GM13977 (cell line): ENCODE measurements at regions not wholly inside any gene's neighbourhood (a gene's known extent, or its start where the extent isn't known, plus 50 kb on each side); places are given as distances from the start of the nearest gene placed in this dataset.

ENCODE experiments used
- DNase-seq: peaks from one replicate; pipeline ENCODE4 v3.0.0; 2012; ENCODE audit warnings: low spot score
- in situ Hi-C: fragments of 300-500 bp; cut with MboI; formaldehyde crosslinking; loops from one replicate; pipeline ENCODE4 v1.12.0; 2022; ENCODE audit warnings: low sequenced_read_pairs, low pct_unique_long_range_greater_than_20kb, mixed read lengths, inconsistent platforms; ENCODE audit not compliant: unreplicated experiment
- TF ChIP-seq, protein P1 (sequence below): IDR thresholded peaks from 2 replicates; pipeline ENCODE4 v1.5.1; 2012; ENCODE audit warnings: mild to moderate bottlenecking, control low read depth; ENCODE audit not compliant: insufficient read depth; ENCODE audit errors: extremely low read depth, missing control alignments

DNA sequence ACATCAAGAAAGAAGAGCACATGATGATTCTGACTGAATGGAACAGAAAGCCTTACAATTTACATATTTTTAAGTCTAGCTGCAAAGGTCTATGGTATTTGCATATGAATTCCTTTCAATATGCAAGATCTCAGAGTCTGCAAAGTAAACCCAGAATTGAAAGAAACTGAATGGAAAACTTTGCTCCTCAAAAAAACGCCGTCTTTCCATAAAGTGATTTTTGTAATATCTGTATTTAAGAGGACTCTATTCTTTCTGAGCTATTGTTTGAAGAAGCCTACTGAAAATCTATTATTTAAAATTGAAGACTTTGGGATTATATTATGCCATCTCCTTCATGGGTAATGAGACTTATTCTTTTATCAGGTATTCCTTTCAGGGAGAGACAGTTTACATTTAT is 1894.4 kb downstream of the STIM2 start:
- DNase-seq, result no peak
- TF ChIP-seq, protein P1, sequence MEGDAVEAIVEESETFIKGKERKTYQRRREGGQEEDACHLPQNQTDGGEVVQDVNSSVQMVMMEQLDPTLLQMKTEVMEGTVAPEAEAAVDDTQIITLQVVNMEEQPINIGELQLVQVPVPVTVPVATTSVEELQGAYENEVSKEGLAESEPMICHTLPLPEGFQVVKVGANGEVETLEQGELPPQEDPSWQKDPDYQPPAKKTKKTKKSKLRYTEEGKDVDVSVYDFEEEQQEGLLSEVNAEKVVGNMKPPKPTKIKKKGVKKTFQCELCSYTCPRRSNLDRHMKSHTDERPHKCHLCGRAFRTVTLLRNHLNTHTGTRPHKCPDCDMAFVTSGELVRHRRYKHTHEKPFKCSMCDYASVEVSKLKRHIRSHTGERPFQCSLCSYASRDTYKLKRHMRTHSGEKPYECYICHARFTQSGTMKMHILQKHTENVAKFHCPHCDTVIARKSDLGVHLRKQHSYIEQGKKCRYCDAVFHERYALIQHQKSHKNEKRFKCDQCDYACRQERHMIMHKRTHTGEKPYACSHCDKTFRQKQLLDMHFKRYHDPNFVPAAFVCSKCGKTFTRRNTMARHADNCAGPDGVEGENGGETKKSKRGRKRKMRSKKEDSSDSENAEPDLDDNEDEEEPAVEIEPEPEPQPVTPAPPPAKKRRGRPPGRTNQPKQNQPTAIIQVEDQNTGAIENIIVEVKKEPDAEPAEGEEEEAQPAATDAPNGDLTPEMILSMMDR, result no peak
- in situ Hi-C loops, result no loop called here

DNA sequence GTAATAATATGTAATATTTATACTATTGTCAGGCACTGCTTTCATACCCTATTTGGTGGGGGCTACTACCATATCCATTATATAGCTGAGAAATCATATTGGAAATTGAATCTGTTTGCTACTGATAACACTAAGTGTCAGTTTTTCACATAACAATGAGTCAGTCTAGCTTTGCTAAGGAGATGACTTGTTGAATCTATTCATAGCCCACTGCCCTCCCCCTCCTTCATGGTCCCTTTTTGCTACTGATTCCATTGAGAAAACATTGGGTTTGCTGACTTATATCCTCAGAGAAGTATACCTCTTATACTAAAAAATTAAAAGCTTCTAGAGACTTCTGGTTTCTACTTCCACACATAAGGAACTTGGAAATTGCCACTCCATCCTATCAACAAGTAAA is 1898.4 kb downstream of the STIM2 start:
- TF ChIP-seq, protein P1, result no peak
- in situ Hi-C loops, result no loop called here
- DNase-seq, result no peak

DNA sequence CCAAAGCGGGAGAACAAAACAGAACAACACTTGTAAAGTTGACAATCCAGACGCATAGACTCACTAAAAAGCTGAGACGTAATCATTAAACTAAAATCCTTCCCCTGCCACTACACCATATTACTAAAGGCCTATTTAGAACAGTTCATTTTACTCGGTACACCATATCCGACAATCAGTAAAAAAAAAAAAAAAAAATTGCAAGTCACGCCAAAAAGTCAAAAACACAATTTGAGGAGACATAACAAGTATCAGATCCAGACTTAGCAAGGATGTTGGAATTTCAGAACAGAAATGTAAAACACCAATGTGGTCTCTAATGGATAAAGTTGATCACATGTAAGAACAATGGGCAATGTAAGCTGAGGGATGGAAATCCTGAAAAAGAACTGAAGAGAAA is 1899.4 kb downstream of the STIM2 start:
- TF ChIP-seq, protein P1, result no peak
- in situ Hi-C loops, result no loop called here
- no peak for DNase-seq

DNA sequence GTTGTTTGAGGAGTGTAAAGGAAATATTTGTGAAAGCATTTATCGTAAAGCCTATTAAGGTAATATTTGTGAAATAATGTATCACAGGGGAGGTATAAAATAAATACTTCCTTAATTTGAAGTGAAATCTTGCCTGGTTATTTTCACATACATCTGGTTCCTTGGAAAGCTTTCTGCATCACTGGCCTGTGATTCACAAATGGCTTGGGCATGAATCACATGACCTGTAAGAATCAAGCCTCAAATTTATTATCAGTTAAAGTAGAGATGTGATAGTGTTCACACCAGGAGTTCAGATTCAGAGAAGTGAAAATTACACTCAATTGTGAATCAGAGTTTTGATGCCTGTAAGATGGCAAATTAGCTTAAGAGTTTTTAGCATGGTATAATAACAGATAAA is 1911.4 kb downstream of the STIM2 start:
- no peak for DNase-seq
- TF ChIP-seq, protein P1, result no peak
- in situ Hi-C loops, result no loop called here

DNA sequence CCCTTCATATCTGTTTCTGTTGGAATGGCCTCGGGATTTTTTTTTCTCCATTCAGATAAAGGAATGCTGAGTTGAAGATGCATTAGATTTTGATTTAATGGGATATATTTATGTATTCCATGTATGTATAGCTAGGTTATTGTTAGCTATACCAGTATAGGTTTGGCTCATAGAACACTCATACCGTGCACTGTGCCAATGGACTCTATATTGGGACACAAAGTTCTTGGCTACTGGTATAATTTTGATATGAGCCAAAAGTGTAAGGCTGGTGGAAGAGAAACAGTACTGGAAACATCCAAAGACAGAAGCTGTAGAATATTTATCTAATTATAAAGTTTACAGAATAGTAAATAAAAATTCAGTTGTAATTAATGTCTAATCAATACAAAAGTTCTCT is 1912.1 kb downstream of the STIM2 start:
- in situ Hi-C loops, result no loop called here
- DNase-seq, result no peak
- TF ChIP-seq, protein P1, result no peak

DNA sequence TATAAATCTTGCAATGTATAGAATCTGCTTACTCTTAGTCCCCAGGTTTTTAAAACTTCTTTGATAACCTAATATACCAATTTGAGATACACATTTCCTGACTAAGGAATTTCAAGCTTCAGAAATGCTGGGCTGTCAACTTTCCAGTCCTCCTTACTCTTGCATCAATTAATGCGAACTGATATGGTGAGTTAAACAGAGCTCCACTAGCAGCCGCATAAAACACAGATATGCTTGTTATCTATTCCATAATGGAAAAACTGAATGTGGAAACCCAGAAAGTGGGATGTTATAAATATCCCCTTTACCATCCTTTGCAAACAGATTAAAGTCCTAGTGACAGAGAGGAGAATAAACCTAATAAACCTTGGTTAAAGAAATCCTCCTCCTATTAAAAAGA is 1913.7 kb downstream of the STIM2 start:
- TF ChIP-seq, protein P1, result no peak
- DNase-seq, result no peak

DNA sequence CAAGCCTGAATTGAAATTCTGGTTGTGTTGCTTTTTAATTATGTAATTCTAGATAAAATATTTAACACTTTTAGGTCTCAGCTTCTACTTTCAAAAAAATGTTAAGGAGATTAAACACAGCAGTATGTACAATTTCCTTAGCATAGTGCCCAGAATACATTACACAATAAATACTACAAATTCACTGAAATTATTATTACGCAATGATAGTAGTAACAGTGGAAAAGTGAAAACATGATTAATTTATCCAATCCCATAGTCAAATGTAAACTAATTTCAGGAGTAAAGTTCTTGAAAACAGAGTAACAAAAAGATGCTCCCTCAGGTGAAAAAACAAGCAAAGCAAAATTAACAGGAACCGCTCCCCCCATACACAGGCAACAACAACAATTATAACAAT is 1915.4 kb downstream of the STIM2 start:
- TF ChIP-seq, protein P1, result no peak
- DNase-seq, result no peak
- in situ Hi-C loops, result no loop called here

More for the DNA sequence above, 1913.7 kb downstream of the STIM2 start:
- in situ Hi-C loops, result no loop called here
